ENCODE measurements at regions not wholly inside any gene's neighbourhood (a gene's known extent, or its start where the extent isn't known, plus 50 kb on each side); places are given as distances from the start of the nearest gene placed in this dataset.

DNA sequence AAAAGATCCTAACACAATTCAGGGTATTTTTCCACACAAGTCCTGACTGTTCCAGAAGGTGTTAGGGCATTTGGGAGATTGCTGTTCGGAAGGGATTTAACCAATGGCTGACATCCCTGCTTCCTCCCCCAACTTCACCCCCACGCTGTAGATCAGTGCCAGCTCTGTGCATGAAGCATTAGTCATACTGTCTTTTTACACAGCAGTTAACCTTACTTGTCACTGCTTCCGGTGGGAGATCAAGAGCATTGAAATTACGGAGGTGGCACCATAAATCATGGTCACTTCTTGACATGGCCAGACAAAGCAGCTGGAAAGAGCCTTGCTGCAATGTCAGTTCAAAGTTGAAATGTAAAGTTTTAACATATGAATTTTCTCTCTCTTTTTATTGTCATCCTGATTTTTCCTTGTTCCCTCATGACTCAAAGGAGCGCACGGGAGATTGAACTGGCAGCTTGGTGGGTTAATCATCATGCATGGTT lies 70.2 kb downstream of the HRH4 start:
- no peak for DNase-seq

DNA sequence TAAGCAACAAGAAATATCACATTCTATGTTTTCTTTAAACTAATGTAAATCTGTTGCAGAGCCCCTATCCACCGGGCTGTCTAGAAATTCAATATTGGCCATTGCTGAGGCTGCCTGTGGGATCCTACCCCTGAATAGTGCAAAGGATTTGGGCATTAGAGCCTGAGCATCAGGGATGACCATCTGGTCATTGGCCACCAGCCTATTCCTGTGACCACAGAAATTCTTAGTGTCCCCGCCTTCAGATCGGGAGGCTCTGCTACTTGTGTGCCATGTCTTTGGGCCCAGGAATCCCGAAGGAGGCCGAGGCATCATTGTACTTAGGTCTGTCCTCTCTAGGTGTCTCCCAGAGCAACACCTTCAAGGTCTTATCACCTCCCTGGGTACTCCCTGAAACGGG lies 73.8 kb downstream of the HRH4 start:
- DNase-seq = no peak

DNA sequence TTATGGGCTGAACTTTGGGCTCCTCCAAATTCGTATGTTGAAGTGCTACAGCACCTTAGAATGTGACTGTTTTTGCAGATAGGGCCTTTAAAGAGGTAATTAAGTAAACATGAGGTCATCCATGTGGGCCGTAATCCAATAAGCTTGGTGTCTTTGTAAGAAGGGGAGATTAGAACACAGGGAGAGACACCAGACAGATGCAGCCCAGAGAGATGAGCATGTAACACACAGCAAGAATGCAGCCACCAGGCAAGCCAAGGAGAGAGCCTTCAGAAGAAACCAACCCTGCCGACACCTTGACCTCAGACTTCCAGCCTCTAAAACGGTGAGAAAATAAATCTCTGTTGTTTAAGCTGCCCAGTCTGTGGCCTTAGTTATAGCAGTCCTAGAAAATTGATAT lies 74.3 kb downstream of the HRH4 start:
- no peak for DNase-seq

DNA sequence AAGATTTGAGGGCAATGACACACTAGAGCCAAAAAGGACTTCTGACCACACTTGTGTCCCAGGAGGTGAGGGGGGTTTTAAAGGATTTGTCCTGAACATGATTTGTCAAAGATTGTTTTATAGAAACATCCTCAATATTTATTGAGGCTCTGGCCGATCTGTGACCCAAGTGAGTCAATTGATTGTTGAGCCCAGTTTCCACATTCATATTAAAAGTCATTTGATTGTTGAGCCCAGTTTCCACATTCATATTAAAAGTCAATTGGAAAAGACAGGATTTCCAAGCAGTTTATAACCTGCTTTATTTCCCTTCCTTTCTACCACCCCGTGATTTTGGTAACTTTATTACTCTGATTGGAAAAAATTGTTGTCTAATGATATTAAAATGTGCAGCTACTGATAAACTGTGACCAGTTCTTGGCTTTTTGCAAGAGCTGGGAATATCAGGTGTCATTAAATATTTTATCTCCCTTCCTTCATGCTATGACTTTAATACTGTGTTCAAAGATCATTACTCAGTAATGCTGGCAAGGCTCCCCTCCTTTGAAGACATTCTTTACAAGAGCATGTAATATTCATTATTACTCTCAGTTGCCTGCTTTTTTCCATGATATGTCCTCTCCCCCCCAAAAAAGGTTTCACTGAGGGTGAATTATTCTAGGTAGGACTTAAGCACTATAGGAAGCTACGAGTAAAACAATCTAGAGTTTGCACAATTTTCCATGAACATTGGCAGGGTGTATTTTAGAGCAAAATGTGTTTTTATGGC lies 75.3 kb downstream of the HRH4 start:
- no peak for DNase-seq

DNA sequence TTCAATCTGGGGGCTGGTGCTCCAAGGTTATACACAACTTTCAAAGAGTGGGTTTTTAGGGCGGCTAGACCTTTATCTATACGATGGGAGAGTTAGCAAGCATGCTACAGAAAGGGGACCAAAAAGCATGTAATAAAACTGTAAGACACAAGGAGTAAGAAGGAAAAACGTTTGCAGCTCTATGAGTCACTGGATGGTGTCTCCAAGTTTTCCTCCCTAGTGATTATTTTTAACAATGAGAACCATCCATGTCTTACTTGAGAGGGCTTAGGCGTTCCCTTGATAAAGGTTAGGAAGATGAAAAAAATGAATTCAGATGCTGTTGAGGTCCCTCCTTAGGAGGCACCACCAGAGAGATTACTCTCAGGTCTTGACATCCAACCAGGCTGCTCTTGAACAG lies 75.9 kb downstream of the HRH4 start:
- DNase-seq = no peak

DNA sequence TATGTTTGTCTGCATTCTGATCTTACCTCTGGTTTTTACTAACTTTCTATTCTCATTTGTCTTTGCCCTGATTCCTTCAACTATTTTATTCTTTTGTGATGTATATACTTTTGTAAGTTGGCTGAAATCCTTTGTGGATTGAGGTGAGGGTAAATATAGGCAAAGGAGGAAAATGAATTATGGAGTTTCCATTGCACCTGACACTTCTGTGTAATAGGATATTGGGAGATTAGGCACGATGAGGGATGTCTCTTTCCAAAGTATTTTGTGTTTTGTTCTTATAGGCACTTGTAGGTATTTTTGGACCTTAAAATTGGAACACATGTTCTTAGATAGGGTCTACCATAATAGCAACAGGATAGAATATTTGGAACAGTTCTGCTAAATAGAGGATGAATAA lies 76.4 kb downstream of the HRH4 start:
- DNase-seq = no peak

DNA sequence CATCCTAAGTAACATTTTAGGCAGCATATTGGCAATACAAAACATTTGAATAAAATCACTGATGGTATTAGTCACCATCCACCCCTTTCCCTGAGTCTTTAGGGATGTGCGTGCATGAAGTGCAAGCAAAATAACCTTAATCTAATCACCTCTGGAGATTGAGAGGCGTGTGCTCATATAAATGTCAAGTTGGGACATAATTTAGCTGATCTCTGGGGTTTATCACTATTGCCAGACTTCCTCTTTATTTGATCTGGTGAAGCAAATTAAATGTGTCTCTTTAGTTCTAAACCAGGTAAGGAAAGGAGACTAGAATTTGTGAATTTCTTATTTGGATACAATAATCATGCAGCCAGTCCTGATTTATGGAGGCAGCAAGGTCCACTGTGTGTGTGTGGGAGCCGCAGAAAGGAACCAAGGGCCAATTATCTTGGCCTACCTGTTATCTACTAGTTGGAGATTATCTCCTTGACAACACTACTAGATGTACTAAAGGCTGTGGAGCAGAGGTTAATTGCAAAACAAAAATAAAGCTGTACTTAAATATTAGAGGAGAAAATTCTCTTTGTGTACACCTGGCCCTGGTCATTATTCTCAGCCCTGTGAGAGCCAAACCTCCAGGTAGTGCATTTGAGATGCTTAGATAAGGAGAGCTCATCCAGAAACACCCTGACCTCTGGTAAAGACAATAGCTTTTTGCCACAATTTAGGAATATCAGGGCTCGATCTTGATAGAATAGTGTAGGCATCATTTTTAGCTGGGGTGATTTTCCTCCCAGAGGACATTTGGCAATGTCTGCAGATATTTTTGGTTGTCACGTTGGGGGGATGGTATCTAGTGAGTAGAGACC lies 78.2 kb downstream of the HRH4 start:
- DNase-seq = no peak

DNA sequence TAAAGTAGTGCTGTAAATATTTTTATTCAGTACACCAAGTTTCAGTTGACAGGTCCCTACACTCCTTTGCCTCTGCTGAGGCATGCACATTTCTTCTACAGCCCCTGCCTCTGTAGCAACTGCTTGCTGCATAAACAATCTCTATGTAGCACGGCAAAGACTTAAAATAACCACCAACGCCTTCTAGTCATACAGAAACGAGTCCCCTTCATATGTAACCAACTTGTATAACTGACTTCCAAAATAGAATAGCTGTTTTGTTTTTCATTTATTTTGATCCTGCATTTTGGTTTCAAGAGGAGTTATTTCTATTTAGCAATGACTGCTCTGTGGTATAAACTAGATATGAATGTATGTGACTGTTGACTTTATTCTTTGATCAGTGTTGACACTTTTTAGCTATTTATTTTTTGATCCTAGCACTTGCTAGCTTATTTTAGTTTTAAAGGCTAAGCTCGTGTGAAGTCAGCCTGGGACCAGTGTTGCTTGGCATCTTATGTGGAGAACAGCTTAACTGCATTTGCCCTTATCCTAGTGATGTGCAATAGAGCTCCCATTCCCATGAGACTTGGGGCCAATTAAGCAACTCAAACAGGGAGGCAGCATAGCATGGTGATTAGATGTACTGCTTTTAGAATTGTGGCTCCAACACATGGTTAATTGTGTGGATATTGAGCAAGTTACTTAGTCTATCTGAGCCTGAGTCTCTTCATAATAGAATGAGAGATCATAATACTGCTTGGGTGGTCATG lies 79.6 kb downstream of the HRH4 start:
- no peak for DNase-seq

DNA sequence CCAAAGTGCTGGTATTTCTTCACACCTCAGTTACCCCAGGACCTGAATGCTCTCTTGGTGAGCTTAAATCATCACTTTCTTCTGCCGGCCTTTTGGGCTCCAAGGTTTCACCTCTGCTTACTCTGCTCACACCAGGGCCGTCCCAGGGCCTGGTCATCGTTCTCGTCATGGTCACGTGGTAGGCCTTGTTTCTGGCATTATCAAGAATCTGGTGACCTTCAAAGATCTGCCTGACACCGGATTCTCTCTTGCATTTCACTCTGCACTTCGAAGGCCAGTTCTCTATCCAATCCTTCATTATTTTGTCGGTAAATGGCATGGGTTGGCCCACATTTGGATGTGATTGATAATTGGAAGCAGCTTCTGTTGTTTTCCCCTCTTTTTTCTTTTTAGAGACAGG lies 80.5 kb downstream of the HRH4 start:
- DNase-seq = no peak

DNA sequence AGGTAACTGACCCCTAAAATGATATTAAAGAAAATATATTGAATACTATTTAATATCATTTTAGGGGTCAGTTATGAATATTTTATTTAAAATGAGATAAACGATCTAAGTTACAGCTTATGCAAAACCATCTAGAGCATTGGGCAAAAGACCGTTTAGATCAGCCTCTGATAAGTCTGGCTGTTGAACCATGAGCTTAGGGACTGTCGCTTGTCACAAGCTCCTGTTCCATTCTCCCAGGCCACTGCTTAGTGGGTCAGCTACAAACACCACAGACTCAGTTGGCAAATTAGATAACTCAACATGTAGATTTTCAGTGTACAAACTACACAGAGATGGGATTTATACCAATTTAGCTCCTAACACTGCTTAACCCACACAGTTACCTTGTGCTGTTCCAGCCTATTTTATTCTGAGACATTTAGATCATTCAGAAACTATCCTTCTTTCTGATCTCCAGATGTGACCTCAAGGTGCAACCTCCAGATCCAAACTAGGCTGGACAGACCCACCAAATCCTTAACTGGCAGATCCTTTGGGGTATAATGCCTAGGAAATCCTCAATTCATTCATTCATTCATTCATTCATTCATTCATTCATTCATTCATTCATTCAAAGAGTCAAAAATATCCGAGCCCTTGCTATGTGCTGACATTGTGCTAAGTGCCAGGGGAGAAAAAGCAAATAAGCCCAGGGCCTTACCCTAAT lies 82.8 kb downstream of the HRH4 start:
- DNase-seq = no peak

DNA sequence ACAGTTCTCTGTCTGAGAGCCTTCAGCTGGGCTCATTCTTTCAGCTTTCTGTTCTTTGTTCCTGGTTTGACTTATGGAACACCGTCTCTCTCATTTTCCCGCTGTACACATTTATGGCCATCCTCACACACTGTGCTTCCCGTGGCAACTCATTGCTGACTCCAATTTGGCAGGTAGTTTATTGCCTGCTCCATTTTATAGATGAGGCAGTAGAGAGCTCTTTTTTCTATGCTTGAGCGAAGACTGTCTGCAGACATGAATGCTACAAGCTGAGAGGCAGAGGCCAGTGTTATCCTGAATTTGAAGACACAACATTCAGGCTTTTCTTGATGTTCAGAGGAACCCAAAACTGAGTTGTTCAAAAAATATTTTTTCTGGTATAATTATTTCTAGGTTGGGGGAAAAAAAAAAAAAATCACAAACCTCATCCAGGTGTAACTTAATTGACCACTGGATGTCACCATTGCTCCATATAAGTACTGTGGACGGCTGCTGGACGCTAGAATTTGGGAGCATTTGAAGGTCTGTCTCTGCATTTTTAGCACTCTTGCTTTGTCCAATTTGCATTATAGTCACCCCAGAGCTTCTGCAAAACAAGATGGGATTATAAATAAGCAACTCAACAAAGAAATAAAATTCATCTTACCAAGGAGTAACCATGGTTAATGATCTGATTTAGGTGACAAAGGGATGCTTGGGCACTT lies 83.5 kb downstream of the HRH4 start:
- DNase-seq = no peak

DNA sequence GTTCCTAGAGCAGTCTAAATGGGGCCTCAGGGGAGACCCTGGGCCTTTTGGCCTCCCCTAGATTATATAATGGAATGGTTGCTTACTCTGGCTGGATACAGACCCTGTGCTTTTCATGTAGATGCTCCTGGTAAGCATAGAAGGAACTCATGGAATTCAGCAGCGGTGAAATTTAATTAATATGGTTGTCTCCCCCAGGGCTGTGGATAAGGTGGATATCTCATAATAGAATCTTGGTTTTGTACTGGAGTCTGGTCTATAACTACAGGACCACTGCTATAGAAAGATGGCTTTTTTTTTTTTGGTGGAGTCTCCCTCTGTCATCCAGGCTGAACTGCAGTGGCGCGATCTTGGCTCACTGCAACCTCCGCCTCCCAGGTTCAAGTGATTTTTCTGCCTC lies 84.5 kb downstream of the HRH4 start:
- DNase-seq = no peak

DNA sequence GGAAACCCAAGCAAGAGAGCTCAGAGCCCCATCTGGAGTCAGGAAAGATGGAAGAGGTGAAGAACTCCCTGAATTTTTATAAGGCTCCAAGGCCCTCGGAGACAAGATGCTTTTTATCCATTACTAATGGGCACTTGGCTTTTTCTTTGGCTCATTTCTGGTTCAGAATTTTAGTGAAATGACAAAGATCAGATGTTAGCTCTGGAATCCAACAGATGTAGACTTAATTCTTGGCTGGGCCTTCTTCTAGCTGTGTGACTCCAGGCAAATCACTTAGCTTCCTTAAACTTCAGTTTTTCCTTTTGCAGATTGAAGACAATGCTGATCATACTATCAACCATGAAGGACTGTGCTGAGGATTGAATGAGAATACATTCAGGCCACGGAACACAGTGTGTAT lies 85.2 kb downstream of the HRH4 start:
- no peak for DNase-seq

DNA sequence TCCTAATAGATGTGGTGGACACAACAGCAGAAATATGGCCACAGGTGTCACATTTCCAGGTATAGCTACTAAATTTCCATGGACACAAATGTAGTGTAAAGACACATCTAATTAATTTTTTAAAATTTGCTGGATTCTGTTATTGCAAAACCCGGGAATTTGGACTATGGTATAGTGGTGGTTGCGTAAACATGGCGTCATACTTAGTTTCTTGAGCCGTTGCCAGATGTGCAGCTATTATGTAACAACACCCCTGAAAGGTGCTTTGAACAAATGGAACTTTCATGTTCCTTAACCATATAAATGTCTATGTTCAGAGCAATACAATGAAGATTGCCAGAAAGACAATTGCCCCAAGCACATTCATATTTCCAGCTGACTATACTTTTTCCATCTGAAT lies 85.9 kb downstream of the HRH4 start:
- no peak for DNase-seq

DNA sequence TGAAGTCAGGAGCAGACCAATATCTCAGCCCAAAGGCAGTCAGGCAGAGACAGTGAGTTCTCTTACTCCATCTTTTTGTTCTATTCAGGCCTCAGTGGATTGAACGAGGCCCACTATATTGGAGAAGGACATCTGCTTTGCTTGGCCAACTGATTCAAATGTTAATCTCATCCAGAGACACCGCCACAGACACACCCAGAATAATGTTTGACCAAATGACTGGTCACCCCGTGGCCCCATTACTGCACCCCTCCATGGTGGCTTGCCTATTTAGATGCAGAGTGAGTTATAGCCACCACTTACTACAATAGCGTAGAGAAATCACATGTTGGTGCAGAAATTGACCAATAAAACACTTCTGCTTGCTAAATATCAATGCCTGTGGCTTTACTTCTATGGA lies 88.1 kb downstream of the HRH4 start:
- DNase-seq = no peak

DNA sequence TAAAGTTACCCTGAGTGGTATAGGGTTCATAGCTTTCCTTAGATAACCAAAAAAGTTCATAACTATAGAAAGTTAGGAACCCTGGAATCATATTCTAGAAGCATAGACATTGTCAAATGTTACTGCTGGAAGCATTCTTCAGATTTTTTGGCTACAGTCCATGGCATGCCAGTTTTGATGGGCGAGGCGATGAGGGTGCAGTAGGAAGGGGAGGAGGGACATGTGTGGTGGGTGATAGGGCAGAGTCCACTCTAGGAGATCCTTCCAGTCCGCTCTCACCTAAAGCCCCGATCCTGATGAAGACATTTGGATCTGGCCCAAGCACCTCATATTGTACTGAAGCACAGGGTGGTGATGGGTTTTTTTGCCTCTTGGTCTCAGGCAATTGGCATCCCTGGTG lies 91.8 kb downstream of the HRH4 start:
- DNase-seq = no peak

DNA sequence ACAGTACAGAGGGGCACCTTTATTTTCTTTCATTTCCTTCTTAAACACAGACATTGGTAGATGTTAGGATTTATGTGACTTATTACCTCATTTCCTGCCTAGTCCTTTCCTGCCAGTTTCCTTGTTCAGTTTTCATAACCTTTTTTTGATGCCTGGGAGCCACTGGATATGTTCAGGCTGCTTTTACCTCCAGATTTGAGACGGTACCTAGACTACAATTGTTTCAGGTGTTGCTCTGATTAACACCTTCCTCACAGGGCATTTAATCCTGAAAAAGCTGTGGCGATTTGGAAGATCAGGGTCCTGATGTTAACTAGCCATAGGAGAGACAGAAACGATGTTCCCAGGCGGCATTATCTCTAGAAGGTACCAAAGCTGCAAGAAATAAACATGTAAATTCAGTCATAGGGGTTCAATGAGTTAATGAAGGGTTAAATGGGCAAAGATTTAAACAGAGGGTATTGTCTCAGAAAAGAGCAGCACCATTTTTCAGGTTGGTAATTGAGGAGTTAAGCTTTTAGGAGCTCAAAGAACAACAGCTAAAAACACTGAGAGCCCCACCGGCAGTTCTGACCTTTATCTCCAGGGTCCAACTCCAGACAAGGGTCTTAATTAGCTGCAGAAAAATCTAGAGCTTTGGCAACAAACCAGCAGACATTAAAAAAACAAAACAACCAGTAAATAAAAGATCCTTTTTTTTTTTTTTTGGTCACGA lies 93.3 kb downstream of the HRH4 start:
- DNase-seq = no peak

DNA sequence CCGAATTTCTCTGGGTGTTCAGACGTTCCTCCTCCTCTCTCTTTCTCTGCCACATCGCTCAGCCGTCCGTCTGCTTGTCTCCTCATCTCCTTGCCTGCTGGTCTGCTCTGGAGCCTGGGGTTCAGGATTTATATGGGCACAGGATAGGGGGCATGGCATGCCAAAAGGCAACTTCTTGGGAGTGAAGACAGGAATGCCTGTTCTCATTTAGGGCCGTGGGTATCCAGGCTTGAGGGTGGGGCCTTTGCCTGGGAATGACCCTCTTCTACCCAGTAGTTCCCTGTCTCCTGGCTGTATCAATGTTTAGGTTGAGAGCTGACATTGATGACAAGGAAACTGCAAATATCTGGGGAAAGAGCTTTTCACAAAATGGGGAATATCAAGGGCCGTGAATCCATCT lies 98.0 kb downstream of the HRH4 start:
- DNase-seq = no peak

DNA sequence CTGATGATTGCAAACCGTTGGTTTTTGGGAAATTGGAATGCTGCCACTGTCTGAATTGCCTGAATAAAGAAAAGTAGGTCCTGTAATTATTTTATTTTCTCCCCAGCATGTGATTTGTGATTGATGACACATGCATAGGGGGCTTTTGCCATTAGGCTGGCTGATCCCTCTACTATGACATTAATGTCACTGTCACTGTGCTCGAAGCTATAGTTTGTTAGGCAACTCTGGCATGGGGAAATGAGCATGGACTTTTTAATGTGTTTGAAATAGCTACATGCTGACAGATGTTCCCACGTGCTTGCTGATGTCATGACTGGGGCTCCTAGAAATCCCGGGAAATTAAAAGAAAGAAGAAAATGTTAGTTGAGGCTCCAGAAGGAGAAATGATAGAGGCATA lies 99.1 kb downstream of the HRH4 start:
- no peak for DNase-seq

DNA sequence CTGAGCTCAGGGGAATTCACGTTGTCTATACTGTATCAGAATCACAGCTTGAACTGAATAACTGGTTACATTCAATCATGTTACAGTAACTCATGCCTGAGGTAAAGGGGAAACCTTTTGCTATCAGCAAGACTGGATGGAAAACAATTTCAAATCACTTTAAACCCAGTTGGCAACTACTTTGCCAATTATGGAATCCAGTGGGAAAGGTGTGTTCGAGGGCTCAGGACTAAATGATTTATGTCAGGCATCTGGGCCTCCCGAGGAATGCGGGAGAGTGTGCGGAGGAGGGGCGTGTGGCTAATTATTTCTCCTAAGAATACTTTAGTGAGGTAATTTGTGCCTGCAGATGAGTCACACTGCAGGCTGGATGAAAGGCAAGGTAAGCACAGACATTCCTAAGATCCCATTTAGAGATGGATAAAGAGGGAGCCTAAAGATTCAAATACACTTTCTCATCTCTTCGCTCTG lies 100.1 kb downstream of the HRH4 start:
- no peak for DNase-seq

DNA sequence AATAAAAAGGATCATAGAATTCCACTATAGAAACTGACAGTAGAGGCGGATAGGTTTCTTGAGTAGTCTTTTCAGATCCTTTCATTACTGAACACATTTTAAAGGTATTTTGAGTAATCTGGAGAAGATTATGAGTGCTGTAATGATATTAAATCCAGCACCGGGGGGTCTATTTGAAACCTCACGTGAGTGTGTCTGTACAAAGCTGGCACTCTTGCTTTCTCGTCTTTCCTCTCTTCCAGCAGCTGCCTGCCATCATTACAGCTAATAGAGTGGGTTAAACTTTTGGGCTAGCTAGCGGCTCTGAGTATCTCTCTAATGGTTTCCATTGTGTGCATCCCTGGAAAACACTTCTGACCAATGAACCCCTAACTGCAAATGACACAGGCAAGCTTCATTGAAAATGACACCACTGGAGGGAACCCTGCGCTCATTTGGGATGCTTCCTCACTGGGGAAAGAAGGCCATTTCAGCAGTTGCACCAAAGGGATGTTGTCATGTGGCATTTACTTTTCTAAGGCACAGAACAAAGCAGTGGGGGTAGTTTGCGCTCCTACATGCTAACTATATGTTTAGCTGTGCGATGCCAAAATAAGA lies 101.0 kb downstream of the HRH4 start:
- DNase-seq = no peak

Data from left hindlimb (tissue), 1 donor.